Lung (tissue), 11 donors: ENCODE measurements at regions not wholly inside any gene's neighbourhood (a gene's known extent, or its start where the extent isn't known, plus 50 kb on each side); places are given as distances from the start of the nearest gene placed in this dataset.
"Not testable (repeated sequence)": the region's sequence is repeated elsewhere in the genome, so short reads cannot be mapped to it uniquely, and the experiment has no call there.

Experiments used
- ATAC-seq: fragments of 200-7000 bp; cut with Tn5 transposase; one replicate; pipeline ENCODE4 v1.9.1; 2020; ENCODE audit warnings: moderate number of reproducible peaks; ENCODE audit not compliant: insufficient read depth, low FRiP score
- DNase-seq, 3 donors: peaks; one replicate each; pipeline ENCODE4 v3.0.0-alpha.2; 2013 to 2017
- H3K27ac ChIP-seq, 2 donors: one replicate each; pipeline ENCODE4 v1.5.1; 2013; ENCODE audit warnings: mild to moderate bottlenecking in 2 of 2, moderate library complexity in 2 of 2, control low read depth in 1 of 2, inconsistent platforms in 1 of 2, low read depth in 1 of 2, low read length in 1 of 2
- H3K27me3 ChIP-seq, 3 donors: one replicate each; pipeline ENCODE4 v1.5.1; 2013; ENCODE audit warnings: low read length in 2 of 3; ENCODE audit not compliant: control insufficient read depth in 3 of 3, insufficient read depth in 3 of 3
- H3K36me3 ChIP-seq, 4 donors: one replicate each; pipeline ENCODE4 v1.5.1; 2013; ENCODE audit warnings: low read length in 4 of 4, mild to moderate bottlenecking in 1 of 4, moderate library complexity in 1 of 4; ENCODE audit not compliant: control insufficient read depth in 4 of 4, insufficient read depth in 4 of 4
- H3K4me1 ChIP-seq, 5 donors: one replicate each; pipeline ENCODE4 v1.5.1; 2013; ENCODE audit warnings: low read length in 5 of 5, mild to moderate bottlenecking in 2 of 5, moderate library complexity in 1 of 5; ENCODE audit not compliant: control insufficient read depth in 5 of 5, insufficient read depth in 5 of 5
- H3K4me3 ChIP-seq: one replicate; pipeline ENCODE4 v1.5.1; 2013; ENCODE audit warnings: mild to moderate bottlenecking, control low read depth, moderate library complexity
- H3K9ac ChIP-seq, 2 donors: one replicate each; pipeline ENCODE4 v1.5.1; 2013; ENCODE audit warnings: low read length in 2 of 2, control low read depth in 1 of 2; ENCODE audit not compliant: insufficient read depth in 1 of 2
- H3K9me3 ChIP-seq, 4 donors: one replicate each; pipeline ENCODE4 v1.5.1; 2013; ENCODE audit warnings: low read length in 3 of 4, mild to moderate bottlenecking in 1 of 4, moderate library complexity in 1 of 4; ENCODE audit not compliant: control insufficient read depth in 4 of 4, insufficient read depth in 3 of 4
- CTCF ChIP-seq: IDR thresholded peaks from 2 replicates; pipeline ENCODE4 v1.5.1; 2012; ENCODE audit warnings: mild to moderate bottlenecking; ENCODE audit errors: control extremely low read depth, extremely low read depth
- WGBS, 2 donors: extraction: QIAGEN DNeasy Blood & Tissue Kit; methylation state at CpG; one replicate each; pipeline ENCODE4 v1.1.7; 2013; 5-methylcytosine and 5-hydroxymethylcytosine counted together
- donor health status: control.
- donor health status: control.
- donor health status: Bipolar disorder and iron deficiency.
- donor health status: healthy.
- donor health status: DM: yes; HTN: yes; CAD: no.

- 69 to 90% methylated on average over 2 of the region's 2 CpGs for WGBS, 2 donors
- ATAC-seq (no peak), DNase-seq (no peak)
- TF ChIP-seq CTCF, result no peak
- no peak overlapping the region for H3K9ac ChIP-seq
- no peaks in the 10 kb centered on the region for H3K36me3 ChIP-seq
- no peaks in the 10 kb centered on the region for H3K27me3 ChIP-seq
- H3K4me1 ChIP-seq, result no peaks in the 10 kb centered on the region
- H3K27ac ChIP-seq, result no peak overlapping the region
- peaks cover 0 to 3% (median 0%) of the 10 kb centered on the region in 4 donors for H3K9me3 ChIP-seq
- no peak overlapping the region for H3K4me3 ChIP-seq
Observed at GRCh38 chr22:22178355-22178965, 66.1 kb upstream of the VPREB1 start.

GRCh38 chr22:22176929-22177616, 67.5 kb upstream of the VPREB1 start:
- Histone ChIP-seq H3K27me3 (no peaks in the 10 kb centered on the region), H3K9ac (no peak overlapping the region), H3K4me1 (no peaks in the 10 kb centered on the region), H3K36me3 (no peaks in the 10 kb centered on the region), H3K27ac (no peak overlapping the region), H3K4me3 (no peak overlapping the region), H3K9me3 (peaks cover 0 to 3% (median 0%) of the 10 kb centered on the region in 4 donors)
- TF ChIP-seq CTCF, result no peak
- ATAC-seq, result no peak
- 66 to 75% methylated on average over 4 of the region's 4 CpGs for WGBS, 2 donors
- no peak for DNase-seq

GRCh38 chr22:22172896-22173628, 71.5 kb upstream of the VPREB1 start:
- H3K36me3 ChIP-seq, H3K4me1 ChIP-seq, H3K9me3 ChIP-seq, H3K27ac ChIP-seq, H3K4me3 ChIP-seq, H3K9ac ChIP-seq, ATAC-seq, H3K27me3 ChIP-seq, DNase-seq: not testable (repeated sequence)
- WGBS, 2 donors, result 70 to 75% methylated on average over 5 of the region's 6 CpGs
